H9 (cell line): ENCODE measurements at regions not wholly inside any gene's neighbourhood (a gene's known extent, or its start where the extent isn't known, plus 50 kb on each side); places are given as distances from the start of the nearest gene placed in this dataset.
"Not testable (repeated sequence)": the region's sequence is repeated elsewhere in the genome, so short reads cannot be mapped to it uniquely, and the experiment has no call there.

Source experiments
- DNase-seq: peaks from one replicate; pipeline ENCODE4 v3.0.0-alpha.2; 2017
- H2AFZ ChIP-seq: one replicate; pipeline ENCODE4 v1.6.1; 2013; ENCODE audit warnings: mild to moderate bottlenecking, low read length, control low read depth, moderate library complexity
- H2AK5ac ChIP-seq: 2 replicates; pipeline ENCODE4 v1.6.1; 2013; ENCODE audit warnings: low read length, control low read depth, mixed read lengths; ENCODE audit not compliant: insufficient read length
- H2BK120ac ChIP-seq: one replicate; pipeline ENCODE4 v1.6.1; 2013; ENCODE audit warnings: low read depth, mild to moderate bottlenecking, low read length, control low read depth, inconsistent platforms; ENCODE audit not compliant: poor library complexity, severe bottlenecking
- H2BK12ac ChIP-seq: 2 replicates; pipeline ENCODE4 v1.6.1; 2013; ENCODE audit warnings: low read length, control low read depth, mixed read lengths, low read depth; ENCODE audit not compliant: insufficient read length
- H2BK15ac ChIP-seq: 2 replicates; pipeline ENCODE4 v1.6.1; 2013; ENCODE audit warnings: low read depth, low read length, control low read depth
- H2BK20ac ChIP-seq: one replicate; pipeline ENCODE4 v1.6.1; 2013; ENCODE audit warnings: low read depth, mild to moderate bottlenecking, low read length, control low read depth, inconsistent platforms; ENCODE audit not compliant: poor library complexity, severe bottlenecking
- H2BK5ac ChIP-seq: 2 replicates; pipeline ENCODE4 v1.6.1; 2013; ENCODE audit warnings: low read length, control low read depth, mixed read lengths; ENCODE audit not compliant: insufficient read length
- H3K14ac ChIP-seq: 2 replicates; pipeline ENCODE4 v1.6.1; 2013; ENCODE audit warnings: low read length, control low read depth; ENCODE audit not compliant: insufficient read depth
- H3K18ac ChIP-seq: 2 replicates; pipeline ENCODE4 v1.6.1; 2013; ENCODE audit warnings: low read depth, mild to moderate bottlenecking, mixed read lengths, low read length, control low read depth; ENCODE audit not compliant: insufficient read length
- H3K23ac ChIP-seq: 2 replicates; pipeline ENCODE4 v1.6.1; 2013; ENCODE audit warnings: low read length, control low read depth, mixed read lengths, low read depth; ENCODE audit not compliant: insufficient read length
- H3K23me2 ChIP-seq: 2 replicates; pipeline ENCODE4 v1.6.1; 2013; ENCODE audit warnings: low read depth, mild to moderate bottlenecking, mixed read lengths, low read length, control low read depth; ENCODE audit not compliant: insufficient read length, poor library complexity, severe bottlenecking
- H3K27ac ChIP-seq: 2 replicates; pipeline ENCODE4 v1.5.1; 2013; ENCODE audit warnings: low read length, control low read depth, mixed read lengths, low read depth; ENCODE audit not compliant: insufficient read length
- H3K27me3 ChIP-seq: 2 replicates; pipeline ENCODE4 v1.6.1; 2013; ENCODE audit warnings: low read length, control low read depth, inconsistent platforms; ENCODE audit not compliant: insufficient read depth
- H3K4ac ChIP-seq: 2 replicates; pipeline ENCODE4 v1.6.1; 2013; ENCODE audit warnings: low read depth, mild to moderate bottlenecking, control low read depth, inconsistent platforms, low read length, moderate library complexity
- H3K4me1 ChIP-seq: 2 replicates; pipeline ENCODE4 v1.6.1; 2013; ENCODE audit warnings: low read length, control low read depth, inconsistent platforms; ENCODE audit not compliant: insufficient read depth
- H3K4me2 ChIP-seq: 2 replicates; pipeline ENCODE4 v1.6.1; 2013; ENCODE audit warnings: low read length, control low read depth, mixed read lengths; ENCODE audit not compliant: insufficient read length, insufficient read depth
- H3K56ac ChIP-seq: 2 replicates; pipeline ENCODE4 v1.6.1; 2013; ENCODE audit warnings: low read depth, mild to moderate bottlenecking, mixed read lengths, low read length, control low read depth; ENCODE audit not compliant: insufficient read length
- H3K79me1 ChIP-seq: 2 replicates; pipeline ENCODE4 v1.6.1; 2013; ENCODE audit warnings: low read depth, mild to moderate bottlenecking, moderate library complexity, low read length, control low read depth, inconsistent platforms; ENCODE audit not compliant: insufficient read depth, poor library complexity, severe bottlenecking
- H3K79me2 ChIP-seq: 2 replicates; pipeline ENCODE4 v1.6.1; 2013; ENCODE audit warnings: low read length, control low read depth, inconsistent platforms; ENCODE audit not compliant: insufficient read depth
- H3K9ac ChIP-seq: 2 replicates; pipeline ENCODE4 v1.6.1; 2013; ENCODE audit warnings: low read length, control low read depth, mixed read lengths; ENCODE audit not compliant: insufficient read length; ENCODE audit errors: extremely low read depth
- H3K9me3 ChIP-seq: one replicate; pipeline ENCODE4 v1.6.1; 2013; ENCODE audit warnings: low read depth, low read length, inconsistent platforms; ENCODE audit not compliant: control insufficient read depth
- H3T11ph ChIP-seq: one replicate; pipeline ENCODE4 v1.6.1; 2013; ENCODE audit warnings: mild to moderate bottlenecking, low read length, control low read depth, inconsistent platforms
- H4K20me1 ChIP-seq: one replicate; pipeline ENCODE4 v1.6.1; 2013; ENCODE audit not compliant: control insufficient read depth, insufficient read length, insufficient read depth
- H4K5ac ChIP-seq: 2 replicates; pipeline ENCODE4 v1.6.1; 2013; ENCODE audit warnings: low read depth, mild to moderate bottlenecking, mixed read lengths, low read length, control low read depth; ENCODE audit not compliant: insufficient read length
- H4K8ac ChIP-seq: replicated peaks from 2 replicates; pipeline ENCODE4 v1.6.1; 2013; ENCODE audit warnings: low read length, control low read depth, mixed read lengths, low read depth; ENCODE audit not compliant: insufficient read length
- H4K91ac ChIP-seq: 2 replicates; pipeline ENCODE4 v1.6.1; 2013; ENCODE audit warnings: low read depth, mild to moderate bottlenecking, moderate library complexity, mixed read lengths, low read length, control low read depth; ENCODE audit not compliant: insufficient read length
- H3K27ac Mint-ChIP-seq, 3 experiments: 2 replicates in 2 of 3; 3 replicates in 1 of 3; pipeline ENCODE4 v1.8.0; 2020 to 2021; ENCODE audit warnings: mixed read lengths in 3 of 3, mild to moderate bottlenecking in 1 of 3, moderate library complexity in 1 of 3
- H3K27me3 Mint-ChIP-seq: 2 replicates; pipeline ENCODE4 v1.8.0; 2021; ENCODE audit warnings: low read depth, mild to moderate bottlenecking, moderate library complexity, mixed read lengths
- H3K36me3 Mint-ChIP-seq, 3 experiments: 2 replicates in 2 of 3; 3 replicates in 1 of 3; pipeline ENCODE4 v1.8.0; 2020 to 2021; ENCODE audit warnings: low read depth in 3 of 3, mixed read lengths in 3 of 3; ENCODE audit not compliant: insufficient read depth in 1 of 3
- H3K4me1 Mint-ChIP-seq, 2 experiments: 2 replicates each; pipeline ENCODE4 v1.8.0; 2020; ENCODE audit warnings: mixed read lengths in 2 of 2
- H3K4me3 Mint-ChIP-seq, 2 experiments: 2 replicates in 1 of 2; 3 replicates in 1 of 2; pipeline ENCODE4 v1.8.0; 2020 to 2021; ENCODE audit warnings: mild to moderate bottlenecking in 2 of 2, mixed read lengths in 2 of 2, moderate library complexity in 1 of 2
- H3K9me3 Mint-ChIP-seq, 2 experiments: 2 replicates in 1 of 2; 3 replicates in 1 of 2; pipeline ENCODE4 v1.8.0; 2020; ENCODE audit warnings: mild to moderate bottlenecking in 2 of 2, mixed read lengths in 2 of 2, moderate library complexity in 1 of 2
- WGBS: extraction: QIAGEN DNeasy Blood & Tissue Kit; methylation state at CpG from one replicate; pipeline ENCODE4 v1.1.7; 2013; ENCODE audit warnings: missing lambda C conversion rate, low lambda C conversion rate, mixed read lengths; ENCODE audit not compliant: insufficient read length; ENCODE audit errors: extremely low coverage; 5-methylcytosine and 5-hydroxymethylcytosine counted together

- not testable (repeated sequence) for H3K4me1 ChIP-seq, H2BK5ac ChIP-seq, H2BK15ac ChIP-seq, H3K4me1 Mint-ChIP-seq, H3T11ph ChIP-seq, DNase-seq, H3K56ac ChIP-seq, H3K4ac ChIP-seq, H3K23me2 ChIP-seq, H3K18ac ChIP-seq, H4K8ac ChIP-seq, H3K79me2 ChIP-seq, H2AK5ac ChIP-seq, H3K27me3 Mint-ChIP-seq, H3K27me3 ChIP-seq, H4K5ac ChIP-seq, H3K27ac Mint-ChIP-seq, H3K4me3 Mint-ChIP-seq, H3K23ac ChIP-seq, H3K9ac ChIP-seq, H4K91ac ChIP-seq, H4K20me1 ChIP-seq, H3K9me3 ChIP-seq, H2BK12ac ChIP-seq, H3K4me2 ChIP-seq, H2BK20ac ChIP-seq, H3K14ac ChIP-seq, H3K79me1 ChIP-seq, H3K27ac ChIP-seq, H2AFZ ChIP-seq, H2BK120ac ChIP-seq
- peaks cover 1 to 32% (median 18%) of the 10 kb centered on the region in 3 experiments; a peak in 4 of 7 replicates for H3K36me3 Mint-ChIP-seq
- no CpG with 5 or more reads among the region's 10 CpGs for WGBS
- peaks cover 39 to 41% of the 10 kb centered on the region in 2 experiments for H3K9me3 Mint-ChIP-seq
Measured at GRCh38 chr16:17906626-17907025, 429.9 kb downstream of the NPIPA8 start.
